ENCODE measurements at regions not wholly inside any gene's neighbourhood (a gene's known extent, or its start where the extent isn't known, plus 50 kb on each side); places are given as distances from the start of the nearest gene placed in this dataset.

- H3K9me3 ChIP-seq = no peaks in the 10 kb centered on the region
- H3K4me1 ChIP-seq = peaks cover 0 to 5% (median 2%) of the 10 kb centered on the region in 4 donors
- H3K4me3 ChIP-seq = no peak overlapping the region
- intact Hi-C loops (cut with DNase I; ENCODE audit: low total_unique reads) = no loop called here
- no peaks in the 10 kb centered on the region for H3K36me3 ChIP-seq
- no peak for TF ChIP-seq CTCF (IDR thresholded peaks at IDR 0.05)
- H3K27me3 ChIP-seq = peaks cover 0 to 10% of the 10 kb centered on the region in 2 donors
- H3K27ac ChIP-seq = no peak overlapping the region
- no peak for DNase-seq
Measured at GRCh38 chr20:53736757-53737395, 143.2 kb upstream of the ZNF217 start.

GRCh38 chr20:53736122-53736756, 142.6 kb upstream of the ZNF217 start:
- H3K36me3 ChIP-seq = no peaks in the 10 kb centered on the region
- intact Hi-C loops (cut with DNase I; ENCODE audit: low total_unique reads) = no loop called here
- no peak overlapping the region for H3K27ac ChIP-seq
- peaks cover 0 to 5% (median 2%) of the 10 kb centered on the region in 4 donors for H3K4me1 ChIP-seq
- TF ChIP-seq CTCF (IDR thresholded peaks at IDR 0.05) = no peak
- H3K27me3 ChIP-seq = peaks cover 0 to 10% of the 10 kb centered on the region in 2 donors
- H3K9me3 ChIP-seq = no peaks in the 10 kb centered on the region
- DNase-seq = no peak
- no peak overlapping the region for H3K4me3 ChIP-seq

- no peak for TF ChIP-seq CTCF (IDR thresholded peaks at IDR 0.05)
- Histone ChIP-seq H3K27me3 (peaks cover 0 to 10% of the 10 kb centered on the region in 2 donors), H3K4me1 (peaks cover 0 to 5% (median 2%) of the 10 kb centered on the region in 4 donors), H3K36me3 (no peaks in the 10 kb centered on the region), H3K9me3 (no peaks in the 10 kb centered on the region), H3K4me3 (no peak overlapping the region), H3K27ac (no peak overlapping the region)
- DNase-seq = no peak
- intact Hi-C loops (cut with DNase I; ENCODE audit: low total_unique reads) = no loop called here
Measured at GRCh38 chr20:53735536-53736050, 142.0 kb upstream of the ZNF217 start.

- H3K27ac ChIP-seq = no peak overlapping the region
- no peaks in the 10 kb centered on the region for H3K9me3 ChIP-seq
- no peak for DNase-seq
- TF ChIP-seq CTCF (IDR thresholded peaks at IDR 0.05) = no peak
- no peaks in the 10 kb centered on the region for H3K36me3 ChIP-seq
- intact Hi-C loops (cut with DNase I; ENCODE audit: low total_unique reads) = no loop called here
- no peak overlapping the region for H3K4me3 ChIP-seq
- H3K4me1 ChIP-seq = peaks cover 0 to 5% (median 2%) of the 10 kb centered on the region in 4 donors
- H3K27me3 ChIP-seq = peaks cover 0 to 10% of the 10 kb centered on the region in 2 donors
Measured at GRCh38 chr20:53734006-53734688, 140.5 kb upstream of the ZNF217 start.

- Histone ChIP-seq H3K4me1 (no peaks in the 10 kb centered on the region), H3K27me3 (no peaks in the 10 kb centered on the region), H3K36me3 (no peaks in the 10 kb centered on the region), H3K4me3 (no peak overlapping the region), H3K9me3 (no peaks in the 10 kb centered on the region), H3K27ac (no peak overlapping the region)
- no peak for TF ChIP-seq CTCF (IDR thresholded peaks at IDR 0.05)
- no peak for DNase-seq
- intact Hi-C loops (cut with DNase I; ENCODE audit: low total_unique reads) = no loop called here
Measured at GRCh38 chr20:53731595-53731994, 138.0 kb upstream of the ZNF217 start.
